ENCODE measurements at regions not wholly inside any gene's neighbourhood (a gene's known extent, or its start where the extent isn't known, plus 50 kb on each side); places are given as distances from the start of the nearest gene placed in this dataset.
"Not testable (repeated sequence)": the region's sequence is repeated elsewhere in the genome, so short reads cannot be mapped to it uniquely, and the experiment has no call there.

DNA sequence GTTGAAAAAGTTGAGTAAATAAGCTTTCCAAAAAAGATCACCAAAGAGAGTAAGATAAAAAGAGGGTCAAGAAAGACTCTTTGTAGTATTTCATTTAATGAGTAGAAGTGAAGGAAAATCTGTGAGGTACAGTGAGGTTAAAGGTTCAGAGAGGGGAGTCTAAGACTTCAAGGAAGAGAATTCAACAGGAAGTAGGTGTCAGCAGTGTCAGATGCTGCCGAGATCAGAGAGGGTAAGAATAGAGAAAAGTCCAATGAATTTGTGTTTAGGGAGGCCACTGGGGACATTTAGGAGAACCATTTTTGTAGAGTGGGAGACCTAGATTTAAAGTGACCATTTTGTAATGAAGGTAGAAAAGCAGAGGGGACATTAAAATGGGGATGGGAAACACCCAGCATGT is 71.6 kb upstream of the KRAS start:
- no peak for DNase-seq (ENCODE audit: low read depth)
- no peak overlapping the region for H3K4me3 ChIP-seq (ENCODE audit: low read depth, low read length)
- TF ChIP-seq, protein P1, sequence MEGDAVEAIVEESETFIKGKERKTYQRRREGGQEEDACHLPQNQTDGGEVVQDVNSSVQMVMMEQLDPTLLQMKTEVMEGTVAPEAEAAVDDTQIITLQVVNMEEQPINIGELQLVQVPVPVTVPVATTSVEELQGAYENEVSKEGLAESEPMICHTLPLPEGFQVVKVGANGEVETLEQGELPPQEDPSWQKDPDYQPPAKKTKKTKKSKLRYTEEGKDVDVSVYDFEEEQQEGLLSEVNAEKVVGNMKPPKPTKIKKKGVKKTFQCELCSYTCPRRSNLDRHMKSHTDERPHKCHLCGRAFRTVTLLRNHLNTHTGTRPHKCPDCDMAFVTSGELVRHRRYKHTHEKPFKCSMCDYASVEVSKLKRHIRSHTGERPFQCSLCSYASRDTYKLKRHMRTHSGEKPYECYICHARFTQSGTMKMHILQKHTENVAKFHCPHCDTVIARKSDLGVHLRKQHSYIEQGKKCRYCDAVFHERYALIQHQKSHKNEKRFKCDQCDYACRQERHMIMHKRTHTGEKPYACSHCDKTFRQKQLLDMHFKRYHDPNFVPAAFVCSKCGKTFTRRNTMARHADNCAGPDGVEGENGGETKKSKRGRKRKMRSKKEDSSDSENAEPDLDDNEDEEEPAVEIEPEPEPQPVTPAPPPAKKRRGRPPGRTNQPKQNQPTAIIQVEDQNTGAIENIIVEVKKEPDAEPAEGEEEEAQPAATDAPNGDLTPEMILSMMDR (IDR thresholded peaks at IDR 0.05; ENCODE audit: low read depth, low read length, missing control alignments), result no peak

DNA sequence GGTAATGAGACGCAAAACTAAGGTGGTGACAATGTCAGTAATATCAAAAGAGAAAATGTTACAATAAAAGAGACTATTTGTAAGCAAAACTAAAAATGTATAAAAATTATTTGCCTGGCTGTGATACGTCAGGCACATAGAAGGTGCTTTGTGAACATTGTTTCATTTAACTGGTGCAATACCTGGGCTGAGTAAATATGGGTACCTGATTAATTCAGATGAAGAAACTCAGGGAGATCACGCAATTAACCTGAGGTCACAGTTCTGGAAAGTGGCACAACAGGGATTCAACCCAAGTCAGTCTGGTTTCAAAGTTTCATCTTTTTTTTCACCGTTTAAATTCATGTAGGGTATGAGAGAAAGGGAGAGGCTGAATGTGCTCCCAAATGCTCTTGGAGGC is 71.0 kb upstream of the KRAS start:
- TF ChIP-seq, protein P1 (IDR thresholded peaks at IDR 0.05; ENCODE audit: low read depth, low read length, missing control alignments), result no peak
- no peak for DNase-seq (ENCODE audit: low read depth)
- H3K4me3 ChIP-seq (ENCODE audit: low read depth, low read length), result no peak overlapping the region

DNA sequence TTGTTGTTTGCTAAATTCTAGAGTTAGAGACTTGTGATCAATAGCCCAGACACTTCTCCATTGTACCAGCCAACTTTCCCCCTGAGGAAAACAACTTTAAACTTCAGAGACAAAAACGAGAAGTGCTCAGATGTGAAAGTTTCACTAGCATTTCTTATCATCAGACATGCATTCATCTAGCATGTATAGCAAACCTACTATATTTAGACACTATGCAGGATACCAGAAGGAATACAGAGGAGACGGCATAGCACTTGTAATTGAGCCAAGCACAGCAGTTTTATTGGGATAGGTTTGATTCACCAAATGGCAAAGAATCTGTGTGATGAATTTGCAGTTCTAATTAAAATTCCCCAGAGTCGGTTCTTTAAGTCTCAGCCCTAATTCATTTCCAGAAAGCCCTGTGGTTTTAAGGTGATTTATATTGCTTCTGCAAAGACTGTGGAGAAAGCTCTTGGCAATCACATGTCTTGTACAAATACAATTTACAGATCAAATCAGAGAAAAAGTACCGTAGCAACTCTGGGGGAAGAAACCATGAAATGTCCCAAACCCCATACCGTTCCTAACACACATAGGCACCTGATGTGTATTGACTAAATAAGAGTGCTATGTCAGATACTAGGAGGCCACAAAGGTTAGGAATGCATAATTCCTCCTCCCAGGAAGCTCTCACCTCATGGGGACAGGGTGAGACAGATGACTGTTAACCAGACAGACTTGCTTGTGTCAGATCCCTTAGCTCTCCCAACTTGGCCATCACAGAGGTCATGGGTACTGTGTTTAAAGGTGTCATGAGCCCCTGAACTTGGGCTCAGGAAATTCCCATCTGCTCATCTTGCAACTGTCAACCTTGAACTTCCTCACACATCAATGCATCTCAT is 69.6 kb upstream of the KRAS start:
- TF ChIP-seq, protein P1 (IDR thresholded peaks at IDR 0.05; ENCODE audit: low read depth, low read length, missing control alignments), result no peak
- peak overlapping the region; percentile 7; the same call in 1 of the 2 replicates for H3K4me3 ChIP-seq (ENCODE audit: low read depth, low read length)
- no peak for DNase-seq (ENCODE audit: low read depth)

DNA sequence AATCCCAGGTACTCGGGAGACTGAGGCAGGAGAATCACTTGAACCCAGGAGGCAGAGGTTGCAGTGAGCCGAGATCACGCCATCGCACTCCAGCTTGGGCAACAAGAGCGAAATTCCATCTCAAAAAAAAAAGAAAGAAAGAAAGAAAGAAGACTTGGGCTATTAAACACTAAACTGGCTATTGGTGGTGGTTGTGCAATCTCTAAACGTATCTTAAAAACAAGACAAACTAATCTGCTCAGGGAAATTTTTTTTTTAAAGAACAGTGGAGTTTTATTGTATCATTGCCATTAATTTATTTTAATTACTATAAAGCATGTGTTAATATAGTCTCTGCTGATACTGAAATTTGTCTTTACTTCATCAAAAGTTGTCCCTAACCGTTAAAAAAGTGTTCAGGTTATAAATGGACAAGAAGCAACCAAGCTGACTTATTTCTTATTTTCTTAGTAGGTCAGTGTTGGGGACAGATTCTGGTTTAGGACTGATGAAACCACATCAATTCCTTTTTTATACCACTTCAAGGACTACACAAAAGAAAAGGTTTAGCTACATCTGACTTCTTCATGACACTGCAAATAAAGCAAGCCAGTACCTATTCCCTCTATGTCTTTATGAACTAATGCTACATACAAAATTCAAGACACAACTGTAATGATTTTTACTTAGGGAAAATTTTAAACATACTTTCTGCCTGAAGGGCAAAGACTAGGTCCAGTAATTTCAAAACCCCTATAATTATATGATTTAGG is 68.7 kb upstream of the KRAS start:
- TF ChIP-seq, protein P1 (IDR thresholded peaks at IDR 0.05; ENCODE audit: low read depth, low read length, missing control alignments), result no peak

GRCh38 chr12:25317553-25317952 is 66.8 kb upstream of the KRAS start:
- DNase-seq (ENCODE audit: low read depth), result no peak
- no peak overlapping the region for H3K4me3 ChIP-seq (ENCODE audit: low read depth, low read length)
- TF ChIP-seq, protein P1 (IDR thresholded peaks at IDR 0.05; ENCODE audit: low read depth, low read length, missing control alignments), result no peak

More for the DNA sequence above, 68.7 kb upstream of the KRAS start:
- no peak for DNase-seq (ENCODE audit: low read depth)
- no peak overlapping the region for H3K4me3 ChIP-seq (ENCODE audit: low read depth, low read length)

DNA sequence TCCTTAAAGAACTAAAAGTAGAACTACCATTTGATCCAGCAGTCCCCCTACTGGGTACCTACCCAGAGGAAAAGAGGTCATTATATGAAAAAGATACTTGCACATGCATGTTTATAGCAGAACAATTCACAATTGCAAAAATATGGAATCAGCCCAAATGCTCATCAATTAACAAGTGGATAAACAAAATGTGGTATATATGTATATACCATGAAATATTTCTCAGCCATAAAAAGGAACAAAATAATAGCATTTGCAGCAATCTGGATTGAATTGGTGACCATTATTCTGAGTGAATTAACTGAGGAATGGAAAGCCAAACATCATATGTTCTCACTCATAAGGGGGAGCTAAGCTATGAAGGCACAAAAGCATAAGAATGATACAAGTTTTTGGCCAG is 64.7 kb upstream of the KRAS start:
- TF ChIP-seq, protein P1 (IDR thresholded peaks at IDR 0.05; ENCODE audit: low read depth, low read length, missing control alignments), result no peak
- H3K4me3 ChIP-seq (ENCODE audit: low read depth, low read length), result no peak overlapping the region
- DNase-seq (ENCODE audit: low read depth), result no peak

GRCh38 chr12:25313266-25313990 is 62.7 kb upstream of the KRAS start:
- not testable (repeated sequence) for DNase-seq (ENCODE audit: low read depth); H3K4me3 ChIP-seq (ENCODE audit: low read depth, low read length)

All from GM12864 (cell line).